Immature natural killer cell (primary cell): ENCODE measurements at regions not wholly inside any gene's neighbourhood (a gene's known extent, or its start where the extent isn't known, plus 50 kb on each side); places are given as distances from the start of the nearest gene placed in this dataset.

Experiments used
- DNase-seq, 3 donors: peaks; one replicate each; pipeline ENCODE4 v3.0.0; 2022; ENCODE audit warnings: mixed read lengths in 1 of 3
- H3K27ac Mint-ChIP-seq, 6 donors: one replicate each; pipeline ENCODE4 v1.8.0; 2020; ENCODE audit warnings: mixed read lengths in 6 of 6, mild to moderate bottlenecking in 5 of 6, inconsistent platforms in 4 of 6, moderate library complexity in 3 of 6
- H3K27me3 Mint-ChIP-seq, 3 donors: one replicate each; pipeline ENCODE4 v1.8.0; 2020 to 2021; ENCODE audit warnings: low read depth in 3 of 3, mild to moderate bottlenecking in 3 of 3, mixed read lengths in 3 of 3, moderate library complexity in 3 of 3, inconsistent platforms in 1 of 3
- H3K36me3 Mint-ChIP-seq, 3 donors: one replicate each; pipeline ENCODE4 v1.8.0; 2020; ENCODE audit warnings: mixed read lengths in 3 of 3, inconsistent platforms in 2 of 3, mild to moderate bottlenecking in 2 of 3
- H3K4me1 Mint-ChIP-seq, 2 donors: one replicate each; pipeline ENCODE4 v1.8.0; 2020; ENCODE audit warnings: inconsistent platforms in 2 of 2, mild to moderate bottlenecking in 2 of 2, mixed read lengths in 2 of 2, moderate library complexity in 1 of 2
- H3K4me3 Mint-ChIP-seq, 5 donors: one replicate each; pipeline ENCODE4 v1.8.0; 2020; ENCODE audit warnings: mild to moderate bottlenecking in 5 of 5, mixed read lengths in 5 of 5, inconsistent platforms in 3 of 5, moderate library complexity in 3 of 5
- H3K9me3 Mint-ChIP-seq, 6 donors: one replicate each; pipeline ENCODE4 v1.8.0; 2020; ENCODE audit warnings: mild to moderate bottlenecking in 6 of 6, mixed read lengths in 6 of 6, inconsistent platforms in 4 of 6, moderate library complexity in 3 of 6

DNA sequence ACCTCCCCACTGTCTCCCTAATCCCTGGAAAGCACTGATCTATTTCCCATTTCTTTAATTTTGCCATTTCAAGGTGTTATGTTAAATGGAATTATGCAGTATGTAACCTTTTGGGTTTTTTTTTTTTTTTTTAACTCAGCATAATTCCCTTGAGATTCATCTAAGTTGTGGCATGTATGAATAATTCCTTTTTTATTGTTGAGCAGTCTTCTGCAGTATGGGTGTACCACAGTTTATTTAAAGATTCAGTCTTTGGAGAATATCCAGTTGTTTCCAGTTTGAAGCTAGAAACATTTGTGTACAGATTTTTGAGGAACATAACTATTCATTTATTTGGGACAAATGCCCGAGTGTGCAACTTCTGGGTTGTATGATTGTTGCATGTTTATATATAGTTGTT is 162.2 kb upstream of the FAM78B start:
- no peaks in the 10 kb centered on the region for H3K4me1 Mint-ChIP-seq

GRCh38 chr1:166330096-166330495 is 163.3 kb upstream of the FAM78B start:
- no peaks in the 10 kb centered on the region for H3K4me1 Mint-ChIP-seq

More for the DNA sequence above, 162.2 kb upstream of the FAM78B start:
- Mint-ChIP-seq H3K36me3 (no peaks in the 10 kb centered on the region), H3K27ac (no peak overlapping the region), H3K9me3 (no peaks in the 10 kb centered on the region), H3K4me3 (no peak overlapping the region), H3K27me3 (peaks cover 0 to 2% (median 0%) of the 10 kb centered on the region in 3 donors)
- DNase-seq: no peak

GRCh38 chr1:166338105-166338504 is 171.3 kb upstream of the FAM78B start:
- no peak overlapping the region for H3K4me3 Mint-ChIP-seq
- H3K4me1 Mint-ChIP-seq: no peaks in the 10 kb centered on the region
- H3K36me3 Mint-ChIP-seq: no peaks in the 10 kb centered on the region
- H3K9me3 Mint-ChIP-seq: peaks cover 0 to 7% (median 0%) of the 10 kb centered on the region in 6 donors
- no peak overlapping the region for H3K27ac Mint-ChIP-seq
- H3K27me3 Mint-ChIP-seq: peaks cover 0 to 6% (median 3%) of the 10 kb centered on the region in 3 donors
- DNase-seq: no peak

More at GRCh38 chr1:166330096-166330495, 163.3 kb upstream of the FAM78B start:
- no peak overlapping the region for H3K27ac Mint-ChIP-seq
- DNase-seq: no peak
- H3K9me3 Mint-ChIP-seq: peaks cover 0 to 4% (median 0%) of the 10 kb centered on the region in 6 donors
- H3K4me3 Mint-ChIP-seq: no peak overlapping the region
- no peaks in the 10 kb centered on the region for H3K36me3 Mint-ChIP-seq
- H3K27me3 Mint-ChIP-seq: peaks cover 0 to 3% (median 2%) of the 10 kb centered on the region in 3 donors

- Mint-ChIP-seq H3K27ac (no peak overlapping the region), H3K36me3 (no peaks in the 10 kb centered on the region)
Measured at GRCh38 chr1:166340709-166341108, 173.9 kb upstream of the FAM78B start.

GRCh38 chr1:166343276-166343675 is 176.5 kb upstream of the FAM78B start:
- Mint-ChIP-seq H3K36me3 (no peaks in the 10 kb centered on the region), H3K27me3 (peaks cover 1 to 5% (median 2%) of the 10 kb centered on the region in 3 donors), H3K4me1 (no peaks in the 10 kb centered on the region), H3K27ac (no peak overlapping the region), H3K4me3 (no peak overlapping the region), H3K9me3 (peaks cover 0 to 9% (median 3%) of the 10 kb centered on the region in 6 donors)
- DNase-seq: no peak

More at GRCh38 chr1:166340709-166341108, 173.9 kb upstream of the FAM78B start:
- H3K4me3 Mint-ChIP-seq: no peak overlapping the region
- H3K27me3 Mint-ChIP-seq: peaks cover 0 to 3% (median 2%) of the 10 kb centered on the region in 3 donors
- H3K4me1 Mint-ChIP-seq: no peaks in the 10 kb centered on the region
- H3K9me3 Mint-ChIP-seq: peaks cover 0 to 3% (median 0%) of the 10 kb centered on the region in 6 donors
- no peak for DNase-seq

DNA sequence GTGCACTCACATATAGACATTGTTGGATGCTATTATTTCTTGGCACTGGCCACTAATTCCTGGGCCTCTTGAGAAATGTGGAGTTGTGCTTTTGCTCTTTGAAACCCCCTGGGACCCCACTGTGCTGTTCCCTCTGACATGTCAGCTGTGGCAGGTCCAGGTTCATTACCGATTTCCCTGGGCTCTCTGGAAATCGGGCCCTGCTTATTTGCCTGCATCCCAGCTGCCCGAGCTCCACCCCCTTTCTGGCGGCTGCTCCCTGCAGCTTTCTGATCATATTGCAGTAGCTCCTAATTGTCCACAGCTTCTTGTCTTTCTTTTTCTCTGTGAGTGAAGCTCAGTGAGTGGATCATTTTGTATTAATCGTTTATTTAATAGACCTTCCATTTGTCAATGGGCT is 183.7 kb upstream of the FAM78B start:
- no peaks in the 10 kb centered on the region for H3K4me1 Mint-ChIP-seq
- peaks cover 0 to 12% (median 3%) of the 10 kb centered on the region in 6 donors for H3K9me3 Mint-ChIP-seq
- no peak overlapping the region for H3K27ac Mint-ChIP-seq
- H3K36me3 Mint-ChIP-seq: no peaks in the 10 kb centered on the region
- no peak overlapping the region for H3K4me3 Mint-ChIP-seq
- H3K27me3 Mint-ChIP-seq: peaks cover 0 to 4% (median 4%) of the 10 kb centered on the region in 3 donors
- DNase-seq: no peak

GRCh38 chr1:166351676-166352075 is 184.9 kb upstream of the FAM78B start:
- Mint-ChIP-seq H3K27ac (no peak overlapping the region), H3K4me3 (no peak overlapping the region), H3K9me3 (peaks cover 0 to 10% (median 2%) of the 10 kb centered on the region in 6 donors), H3K36me3 (no peaks in the 10 kb centered on the region), H3K27me3 (peaks cover 0 to 4% (median under 1%) of the 10 kb centered on the region in 3 donors), H3K4me1 (no peaks in the 10 kb centered on the region)
- DNase-seq: no peak

GRCh38 chr1:166353213-166353612 is 186.4 kb upstream of the FAM78B start:
- Mint-ChIP-seq H3K4me3 (no peak overlapping the region), H3K4me1 (no peaks in the 10 kb centered on the region), H3K27ac (no peak overlapping the region), H3K36me3 (no peaks in the 10 kb centered on the region), H3K9me3 (peaks cover 0 to 4% (median 2%) of the 10 kb centered on the region in 6 donors), H3K27me3 (peaks cover 0 to 3% (median 3%) of the 10 kb centered on the region in 3 donors)
- no peak for DNase-seq

DNA sequence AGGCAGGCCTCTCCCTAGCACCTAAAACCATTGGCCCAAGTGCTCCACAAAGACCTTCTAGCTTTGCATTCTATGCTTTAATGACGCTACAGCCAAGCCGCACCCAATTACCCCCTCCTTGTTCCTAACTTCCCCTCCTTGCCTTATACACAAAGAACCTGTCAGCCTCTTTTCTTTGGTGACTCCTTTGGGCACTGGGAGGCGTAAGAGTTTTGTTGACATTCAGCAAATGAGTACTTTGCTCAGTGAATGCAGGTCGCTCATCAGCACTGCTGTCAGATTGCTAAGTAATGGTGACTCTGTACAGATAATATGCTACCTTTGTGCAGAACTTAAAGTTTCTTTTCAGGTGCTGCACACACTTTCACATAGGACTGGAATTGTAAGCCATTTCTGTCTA is 187.6 kb upstream of the FAM78B start:
- peaks cover 0 to 4% (median 3%) of the 10 kb centered on the region in 3 donors for H3K27me3 Mint-ChIP-seq

GRCh38 chr1:166365081-166365480 is 198.3 kb upstream of the FAM78B start:
- Mint-ChIP-seq H3K36me3 (no peaks in the 10 kb centered on the region), H3K4me1 (no peaks in the 10 kb centered on the region)

More for the DNA sequence above, 187.6 kb upstream of the FAM78B start:
- Mint-ChIP-seq H3K9me3 (peaks cover 0 to 4% (median 1%) of the 10 kb centered on the region in 6 donors), H3K4me3 (no peak overlapping the region), H3K36me3 (no peaks in the 10 kb centered on the region), H3K27ac (no peak overlapping the region), H3K4me1 (no peaks in the 10 kb centered on the region)
- DNase-seq: no peak

GRCh38 chr1:166368030-166368429 is 201.2 kb upstream of the FAM78B start:
- Mint-ChIP-seq H3K4me1 (no peaks in the 10 kb centered on the region), H3K9me3 (peaks cover 0 to 1% (median 0%) of the 10 kb centered on the region in 6 donors), H3K27ac (no peak overlapping the region), H3K36me3 (no peaks in the 10 kb centered on the region), H3K4me3 (no peak overlapping the region), H3K27me3 (peaks cover 2 to 3% (median 2%) of the 10 kb centered on the region in 3 donors)
- DNase-seq: no peak

More at GRCh38 chr1:166365081-166365480, 198.3 kb upstream of the FAM78B start:
- DNase-seq: no peak
- no peak overlapping the region for H3K27ac Mint-ChIP-seq
- H3K27me3 Mint-ChIP-seq: peaks cover 0 to 5% (median 2%) of the 10 kb centered on the region in 3 donors
- no peak overlapping the region for H3K4me3 Mint-ChIP-seq
- peaks cover 0 to 5% (median 0%) of the 10 kb centered on the region in 6 donors for H3K9me3 Mint-ChIP-seq

DNA sequence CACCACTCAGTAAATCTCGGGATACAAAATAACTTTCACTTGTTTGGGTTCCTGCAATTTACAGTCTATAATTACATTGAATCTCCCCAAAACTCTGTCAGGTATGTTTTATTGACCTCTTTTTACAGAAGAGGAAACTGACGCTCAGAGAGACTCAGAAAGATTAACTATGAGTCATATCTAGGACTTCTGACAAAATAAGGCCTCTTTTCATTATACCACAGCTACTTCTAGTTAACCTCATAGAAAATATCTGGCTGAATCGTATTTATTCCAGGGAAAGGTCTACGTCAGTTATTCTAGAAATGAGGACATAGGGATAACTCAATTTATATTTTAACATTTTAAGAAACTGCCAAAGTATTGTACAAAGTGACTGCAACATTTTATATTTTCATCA is 211.1 kb upstream of the FAM78B start:
- H3K4me3 Mint-ChIP-seq: no peak overlapping the region
- H3K27me3 Mint-ChIP-seq: peaks cover 0 to 2% (median 0%) of the 10 kb centered on the region in 3 donors
- H3K27ac Mint-ChIP-seq: no peak overlapping the region
- no peaks in the 10 kb centered on the region for H3K36me3 Mint-ChIP-seq
- DNase-seq: no peak
- peaks cover 0 to 4% (median 1%) of the 10 kb centered on the region in 6 donors for H3K9me3 Mint-ChIP-seq
- no peaks in the 10 kb centered on the region for H3K4me1 Mint-ChIP-seq

GRCh38 chr1:166378805-166379204 is 212.0 kb upstream of the FAM78B start:
- no peak for DNase-seq
- H3K9me3 Mint-ChIP-seq: peaks cover 0 to 4% (median 1%) of the 10 kb centered on the region in 6 donors
- H3K27me3 Mint-ChIP-seq: peaks cover 0 to 2% (median 0%) of the 10 kb centered on the region in 3 donors
- no peaks in the 10 kb centered on the region for H3K4me1 Mint-ChIP-seq
- no peaks in the 10 kb centered on the region for H3K36me3 Mint-ChIP-seq
- no peak overlapping the region for H3K4me3 Mint-ChIP-seq
- H3K27ac Mint-ChIP-seq: no peak overlapping the region

DNA sequence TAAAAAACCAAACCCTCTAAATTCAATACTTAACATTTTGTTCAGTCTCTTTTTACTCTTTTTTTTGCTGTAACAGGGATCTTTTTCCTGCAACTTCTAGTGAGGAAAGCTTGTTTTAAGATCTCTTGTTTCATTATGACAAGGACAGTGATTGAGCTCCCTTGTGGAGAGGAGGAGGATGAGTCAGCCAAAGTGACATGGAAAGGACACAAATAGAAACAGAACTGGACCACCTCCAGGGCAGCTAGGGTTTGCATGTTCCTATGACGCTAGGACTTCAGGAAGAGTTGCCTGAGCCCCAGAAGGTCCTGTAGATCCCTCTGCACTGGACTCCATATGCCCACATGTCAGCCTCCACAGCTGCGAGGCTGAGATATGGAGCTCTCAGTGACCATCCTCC is 212.6 kb upstream of the FAM78B start:
- peaks cover 0 to 4% (median 0%) of the 10 kb centered on the region in 6 donors for H3K9me3 Mint-ChIP-seq
- DNase-seq: no peak
- H3K4me3 Mint-ChIP-seq: no peak overlapping the region
- H3K27ac Mint-ChIP-seq: no peak overlapping the region
- no peaks in the 10 kb centered on the region for H3K4me1 Mint-ChIP-seq
- H3K27me3 Mint-ChIP-seq: peaks cover 0 to 2% (median 0%) of the 10 kb centered on the region in 3 donors
- no peaks in the 10 kb centered on the region for H3K36me3 Mint-ChIP-seq

GRCh38 chr1:166383137-166383536 is 216.3 kb upstream of the FAM78B start:
- Mint-ChIP-seq H3K27me3 (peaks cover 0 to 2% (median 0%) of the 10 kb centered on the region in 3 donors), H3K4me3 (no peak overlapping the region), H3K27ac (no peak overlapping the region), H3K36me3 (no peaks in the 10 kb centered on the region), H3K9me3 (no peaks in the 10 kb centered on the region), H3K4me1 (no peaks in the 10 kb centered on the region)
- no peak for DNase-seq
